ENCODE measurements at regions not wholly inside any gene's neighbourhood (a gene's known extent, or its start where the extent isn't known, plus 50 kb on each side); places are given as distances from the start of the nearest gene placed in this dataset.
"Not testable (repeated sequence)": the region's sequence is repeated elsewhere in the genome, so short reads cannot be mapped to it uniquely, and the experiment has no call there.

DNA sequence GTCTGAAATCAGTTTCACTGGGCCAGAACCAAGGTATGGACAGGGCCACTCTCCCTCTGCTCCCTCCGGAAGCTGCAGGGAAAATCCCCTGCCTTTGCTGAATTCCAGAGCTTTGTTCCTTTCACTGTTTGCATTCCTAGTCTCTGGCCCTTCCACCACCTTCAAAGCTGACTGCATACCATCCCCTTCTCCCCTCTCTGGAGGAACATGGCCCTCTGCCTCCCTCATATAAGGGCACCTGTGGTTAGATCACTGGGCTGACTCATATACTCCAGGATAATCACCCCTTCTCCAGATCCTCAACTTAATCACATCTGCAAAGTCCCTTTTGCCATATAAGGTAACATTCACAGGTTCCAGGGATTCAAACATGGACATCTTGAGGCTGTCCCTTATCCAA is 236.8 kb upstream of the NBPF12 start:
- H3K9me3 Mint-ChIP-seq; DNase-seq; H3K4me1 Mint-ChIP-seq (ENCODE audit: low read depth); intact Hi-C loops (cut with micrococcal nuclease); POLR2A ChIA-PET; H3K27ac Mint-ChIP-seq; H3K27me3 Mint-ChIP-seq; H3K36me3 Mint-ChIP-seq; H3K4me3 Mint-ChIP-seq; CTCF ChIA-PET: not testable (repeated sequence)

DNA sequence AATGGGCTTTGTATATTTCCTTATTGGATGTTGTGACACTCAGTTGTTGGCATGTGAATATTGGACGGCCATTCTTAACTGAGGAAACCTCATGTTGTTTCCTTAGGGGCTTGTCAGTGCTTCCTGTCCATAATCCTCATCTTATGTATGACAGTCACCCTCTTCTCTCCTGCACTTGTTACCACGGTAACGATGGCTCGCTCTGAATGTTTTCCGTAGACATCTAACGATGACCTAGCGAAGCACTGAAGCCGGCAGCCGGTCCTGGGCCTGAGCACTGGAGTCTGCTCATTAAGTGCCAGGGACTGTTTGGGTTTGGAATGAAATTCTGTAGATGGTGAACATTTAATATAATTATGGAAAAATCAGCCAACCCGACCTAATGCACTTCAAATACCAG is 242.7 kb upstream of the NBPF12 start:
- DNase-seq; CTCF ChIA-PET; H3K36me3 Mint-ChIP-seq; H3K9me3 Mint-ChIP-seq; H3K4me3 Mint-ChIP-seq; intact Hi-C loops (cut with micrococcal nuclease); H3K27ac Mint-ChIP-seq; H3K27me3 Mint-ChIP-seq; H3K4me1 Mint-ChIP-seq (ENCODE audit: low read depth); POLR2A ChIA-PET: not testable (repeated sequence)

DNA sequence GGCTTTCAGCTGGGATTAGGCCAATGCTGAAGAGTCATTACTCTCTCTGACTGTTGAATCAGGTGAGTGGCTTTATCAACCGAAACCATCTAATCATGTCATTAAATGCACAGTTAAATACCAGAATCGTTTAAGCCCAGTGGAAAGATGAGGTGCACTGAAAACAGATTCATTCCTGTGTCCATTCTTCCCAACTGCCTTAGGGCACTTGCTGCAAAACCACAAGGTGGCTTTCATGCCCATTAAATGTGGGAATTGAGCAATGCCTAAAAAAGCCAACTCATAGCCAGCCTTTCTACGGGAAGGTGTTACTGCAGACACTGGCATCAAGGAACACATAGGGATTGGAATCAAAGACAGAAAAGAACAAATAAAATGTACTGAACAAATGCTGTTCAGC is 246.3 kb upstream of the NBPF12 start:
- H3K36me3 Mint-ChIP-seq; H3K4me3 Mint-ChIP-seq; CTCF ChIA-PET; H3K4me1 Mint-ChIP-seq (ENCODE audit: low read depth); H3K9me3 Mint-ChIP-seq; H3K27ac Mint-ChIP-seq; H3K27me3 Mint-ChIP-seq; DNase-seq; POLR2A ChIA-PET; intact Hi-C loops (cut with micrococcal nuclease): not testable (repeated sequence)

DNA sequence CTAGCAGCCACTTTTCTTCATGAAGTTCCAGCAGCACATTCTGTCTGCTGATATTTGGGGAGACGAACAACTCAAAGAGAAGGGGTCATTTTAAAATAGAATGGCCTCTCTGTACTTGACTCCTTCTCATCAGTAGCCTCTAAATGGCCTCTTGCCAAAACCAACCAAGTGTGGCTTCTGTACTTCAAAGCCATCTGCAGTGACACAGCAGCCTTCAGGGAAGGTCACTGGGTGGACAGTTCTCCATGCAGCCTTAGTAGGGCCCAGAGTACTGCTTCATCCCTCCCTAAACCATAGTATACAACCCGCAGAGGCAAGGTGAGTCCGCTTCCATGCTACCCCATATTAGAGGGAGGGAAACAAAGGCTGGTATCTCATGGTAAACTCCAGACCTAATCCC is 249.2 kb upstream of the NBPF12 start:
- intact Hi-C loops (cut with micrococcal nuclease); H3K4me3 Mint-ChIP-seq; H3K27me3 Mint-ChIP-seq; H3K4me1 Mint-ChIP-seq (ENCODE audit: low read depth); H3K9me3 Mint-ChIP-seq; POLR2A ChIA-PET; H3K36me3 Mint-ChIP-seq; CTCF ChIA-PET; DNase-seq; H3K27ac Mint-ChIP-seq: not testable (repeated sequence)

DNA sequence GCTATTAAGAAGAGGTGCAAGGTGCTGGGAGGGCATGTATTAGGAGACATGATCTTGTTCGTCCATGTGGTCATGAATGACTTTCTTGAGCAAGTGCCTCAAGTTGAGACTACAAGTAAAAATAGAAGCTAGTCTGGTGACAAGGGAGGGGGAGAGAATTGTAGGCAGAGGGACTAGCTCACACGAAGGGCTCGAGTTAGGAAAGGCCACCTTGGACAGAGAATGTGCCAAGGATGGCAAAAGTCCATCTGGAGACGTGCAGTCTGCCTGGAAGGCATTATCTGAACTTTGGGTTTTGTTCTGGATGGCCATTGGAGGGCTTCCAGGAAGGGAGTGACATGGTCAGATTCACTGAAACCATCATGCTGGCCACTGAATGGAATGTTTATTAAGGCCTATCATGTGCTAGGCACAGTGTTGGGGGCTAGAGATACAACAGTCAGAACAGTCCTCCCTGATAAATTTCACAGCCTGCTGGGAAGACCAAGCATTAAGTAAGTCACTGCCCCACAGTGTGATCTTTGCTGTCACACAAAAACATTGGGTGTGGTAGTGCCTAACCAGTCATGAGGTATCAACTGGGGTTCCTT is 251.3 kb upstream of the NBPF12 start:
- H3K27me3 Mint-ChIP-seq; H3K4me1 Mint-ChIP-seq (ENCODE audit: low read depth); DNase-seq; H3K27ac Mint-ChIP-seq; CTCF ChIA-PET; H3K36me3 Mint-ChIP-seq; H3K4me3 Mint-ChIP-seq; POLR2A ChIA-PET; H3K9me3 Mint-ChIP-seq; intact Hi-C loops (cut with micrococcal nuclease): not testable (repeated sequence)

DNA sequence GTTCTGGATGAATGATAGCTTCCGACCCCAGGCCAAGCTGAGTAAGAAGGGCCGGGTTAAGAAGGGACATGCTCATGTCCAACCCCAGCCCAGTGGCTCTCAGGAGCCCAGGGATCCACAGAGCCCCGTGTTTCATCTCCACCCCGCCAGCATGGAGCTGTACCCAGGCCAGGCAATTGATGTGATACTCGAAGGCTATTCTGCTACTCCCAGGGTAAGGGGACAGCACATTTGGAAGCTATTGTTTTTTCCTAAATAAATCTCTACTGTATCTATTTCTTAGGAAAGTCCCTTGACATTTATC is 255.0 kb upstream of the NBPF12 start:
- H3K4me3 Mint-ChIP-seq; CTCF ChIA-PET; DNase-seq; intact Hi-C loops (cut with micrococcal nuclease); H3K4me1 Mint-ChIP-seq (ENCODE audit: low read depth); H3K36me3 Mint-ChIP-seq; H3K27me3 Mint-ChIP-seq; H3K27ac Mint-ChIP-seq; H3K9me3 Mint-ChIP-seq; POLR2A ChIA-PET: not testable (repeated sequence)

DNA sequence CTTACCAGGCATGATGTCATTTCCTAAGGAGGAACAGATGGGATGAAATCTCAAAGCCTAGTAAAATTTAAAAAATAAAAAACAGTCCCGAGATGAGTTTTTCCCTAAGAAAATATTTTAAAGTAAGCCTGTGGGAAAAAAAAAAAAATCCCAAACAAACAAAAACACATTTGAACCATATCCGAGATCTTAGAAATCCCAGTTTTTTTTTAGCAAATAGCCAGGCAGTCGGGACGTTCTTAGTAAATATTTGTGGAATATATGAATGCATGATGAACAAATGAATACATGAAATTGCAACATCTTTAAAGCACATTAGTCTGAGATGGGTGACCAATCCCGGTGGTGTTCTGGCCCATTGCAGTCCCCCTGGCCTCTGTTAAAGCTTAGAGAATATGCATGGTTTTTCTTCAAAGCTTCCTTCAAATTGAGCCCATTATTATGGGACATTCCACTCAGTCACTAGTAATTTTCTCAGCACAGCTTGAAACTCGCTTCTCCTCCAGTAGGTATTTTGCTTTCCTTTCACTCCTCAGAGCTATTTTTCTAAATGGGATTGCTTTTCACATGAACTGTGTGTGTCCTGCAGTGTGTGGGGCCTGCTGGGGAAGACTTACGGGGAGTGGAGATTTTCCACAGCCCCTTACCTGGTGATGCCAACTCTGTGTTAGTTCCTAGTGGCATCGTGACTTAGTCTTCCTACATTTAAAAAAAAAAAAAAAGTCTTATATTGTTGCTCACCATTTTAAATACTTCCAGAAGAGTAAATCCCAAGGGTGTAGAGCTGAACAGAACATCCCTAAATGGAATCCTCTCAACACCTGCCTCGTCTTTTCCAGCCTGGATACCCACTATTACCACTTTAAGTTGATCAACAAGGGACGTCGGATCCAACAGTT is 255.6 kb upstream of the NBPF12 start:
- H3K27me3 Mint-ChIP-seq; H3K36me3 Mint-ChIP-seq; H3K9me3 Mint-ChIP-seq; DNase-seq; H3K4me3 Mint-ChIP-seq; intact Hi-C loops (cut with micrococcal nuclease); POLR2A ChIA-PET; CTCF ChIA-PET; H3K4me1 Mint-ChIP-seq (ENCODE audit: low read depth); H3K27ac Mint-ChIP-seq: not testable (repeated sequence)

DNA sequence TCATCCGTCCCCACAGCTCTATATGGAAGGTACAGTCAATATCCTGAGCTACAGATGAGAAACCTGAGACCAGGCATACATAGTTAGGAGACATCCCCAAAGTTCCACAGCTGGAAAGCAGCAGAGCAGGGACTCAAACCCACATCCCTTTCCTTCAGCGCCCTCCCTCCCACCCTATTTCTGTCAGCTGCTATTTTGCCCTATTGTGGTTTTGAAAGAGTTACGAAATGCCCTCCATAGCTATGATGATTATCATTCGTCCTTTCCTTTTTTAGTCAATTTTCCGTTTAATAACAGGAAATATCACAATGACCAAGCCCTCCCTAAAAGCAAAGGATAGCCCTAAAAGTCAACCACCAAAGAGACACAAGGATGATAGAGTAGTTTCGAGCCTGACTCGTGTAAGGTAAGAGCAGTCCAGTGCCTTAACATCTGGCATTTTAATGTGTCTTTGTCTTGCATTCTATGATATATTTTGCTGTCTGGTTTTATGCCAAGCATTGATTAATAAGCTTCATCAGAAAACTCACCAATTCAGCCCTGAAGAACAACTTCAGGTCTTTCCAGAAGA is 264.3 kb upstream of the NBPF12 start:
- intact Hi-C loops (cut with micrococcal nuclease); DNase-seq; H3K4me3 Mint-ChIP-seq; H3K9me3 Mint-ChIP-seq; H3K27me3 Mint-ChIP-seq; H3K36me3 Mint-ChIP-seq; H3K27ac Mint-ChIP-seq; POLR2A ChIA-PET; H3K4me1 Mint-ChIP-seq (ENCODE audit: low read depth); CTCF ChIA-PET: not testable (repeated sequence)

DNA sequence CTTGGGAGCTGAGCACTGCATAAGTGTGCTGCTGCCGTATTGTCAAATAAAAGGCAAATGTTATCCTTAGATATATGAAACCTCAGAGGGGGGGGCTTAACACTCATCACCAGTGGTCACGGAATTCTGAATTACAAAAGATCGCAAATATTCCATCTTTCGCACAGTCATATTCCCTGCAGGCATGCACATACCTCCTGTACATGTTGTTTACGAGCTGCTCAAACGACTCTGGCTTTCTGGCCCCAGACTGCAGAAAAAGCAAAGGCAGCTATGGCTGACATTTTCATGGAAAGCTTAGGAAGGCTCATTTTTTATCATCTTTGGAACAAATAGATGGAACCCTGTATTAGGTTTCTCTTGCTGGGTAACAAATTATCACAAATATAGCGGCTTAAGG is 265.5 kb upstream of the NBPF12 start:
- H3K4me3 Mint-ChIP-seq; H3K36me3 Mint-ChIP-seq; CTCF ChIA-PET; H3K27ac Mint-ChIP-seq; POLR2A ChIA-PET; DNase-seq; H3K4me1 Mint-ChIP-seq (ENCODE audit: low read depth); intact Hi-C loops (cut with micrococcal nuclease); H3K27me3 Mint-ChIP-seq; H3K9me3 Mint-ChIP-seq: not testable (repeated sequence)

DNA sequence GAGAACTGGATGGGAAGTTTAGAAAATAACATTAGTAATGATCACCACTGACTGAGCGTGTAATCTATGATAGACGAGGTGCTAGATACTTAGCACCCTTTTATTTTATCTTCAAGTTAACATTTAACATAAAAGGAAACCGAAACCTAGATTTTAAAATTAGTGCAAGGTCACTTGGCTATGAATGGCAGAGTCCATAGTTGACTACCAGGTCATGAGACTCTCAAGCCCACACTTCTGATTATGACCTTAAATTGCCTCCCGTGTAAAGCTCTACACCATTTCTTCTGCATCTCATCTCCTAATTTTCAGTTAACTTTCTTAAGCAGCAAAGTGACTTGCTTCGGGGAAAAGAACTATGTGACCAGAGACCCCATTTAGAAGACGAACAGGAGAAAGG is 266.5 kb upstream of the NBPF12 start:
- not testable (repeated sequence) for H3K9me3 Mint-ChIP-seq

DNA sequence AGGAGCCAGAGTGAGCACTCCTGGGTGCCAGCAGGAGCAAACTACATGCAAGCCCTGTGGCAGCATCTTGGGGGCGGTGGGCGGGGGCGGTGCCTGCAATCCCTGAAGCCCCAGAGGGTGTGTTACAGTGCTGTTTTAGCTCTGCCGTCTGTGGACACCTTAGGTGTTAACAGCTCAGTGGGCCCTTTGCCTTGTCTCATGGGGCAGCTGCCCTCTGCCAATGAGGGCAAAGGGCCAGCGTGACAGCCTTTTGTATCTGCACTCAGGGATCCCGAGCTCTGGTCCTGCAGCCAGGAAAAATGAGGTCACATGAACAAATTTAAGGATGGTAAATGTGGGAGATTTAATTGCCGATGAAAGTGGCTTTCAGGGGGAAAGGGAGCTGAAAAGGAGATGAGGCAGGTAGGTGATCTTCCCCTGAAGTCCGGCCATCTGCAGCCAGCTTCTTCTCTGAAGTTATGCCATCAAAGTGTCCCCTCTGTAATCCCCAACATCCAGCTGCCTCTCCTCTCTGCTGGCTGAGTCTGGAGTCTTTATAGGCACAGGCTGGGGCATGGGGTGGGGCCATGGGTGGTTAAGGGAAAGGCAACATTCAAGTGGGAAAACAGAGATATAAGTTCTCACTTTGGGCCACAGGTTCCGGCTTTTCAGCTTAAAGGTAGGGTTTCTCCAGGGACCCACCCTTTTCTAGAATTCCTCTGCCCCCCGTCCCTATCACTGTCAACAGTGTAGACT is 267.1 kb upstream of the NBPF12 start:
- intact Hi-C loops (cut with micrococcal nuclease); H3K4me3 Mint-ChIP-seq; CTCF ChIA-PET; POLR2A ChIA-PET; H3K27ac Mint-ChIP-seq; H3K9me3 Mint-ChIP-seq; DNase-seq; H3K36me3 Mint-ChIP-seq; H3K4me1 Mint-ChIP-seq (ENCODE audit: low read depth); H3K27me3 Mint-ChIP-seq: not testable (repeated sequence)

More for the DNA sequence above, 266.5 kb upstream of the NBPF12 start:
- H3K36me3 Mint-ChIP-seq; H3K27me3 Mint-ChIP-seq; H3K27ac Mint-ChIP-seq; CTCF ChIA-PET; intact Hi-C loops (cut with micrococcal nuclease); POLR2A ChIA-PET; H3K4me3 Mint-ChIP-seq; H3K4me1 Mint-ChIP-seq (ENCODE audit: low read depth); DNase-seq: not testable (repeated sequence)

DNA sequence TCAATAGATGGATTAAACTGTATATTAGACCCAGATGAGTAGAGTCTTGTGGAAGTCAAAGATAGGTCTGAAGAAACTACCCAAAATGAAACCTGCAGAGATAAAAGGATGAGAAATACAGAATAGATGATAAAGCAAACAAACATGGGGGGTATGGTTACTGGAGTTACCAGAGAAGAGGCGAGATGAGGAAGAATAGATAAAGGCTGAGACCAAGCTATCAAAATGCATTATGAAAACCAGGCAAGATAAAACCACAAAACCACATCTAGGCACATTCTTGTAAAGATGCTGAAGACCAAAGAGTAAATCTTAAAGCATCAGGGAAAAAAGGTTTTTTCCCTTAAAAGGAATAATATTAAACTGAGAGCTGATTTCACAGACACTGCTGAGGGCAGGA is 271.8 kb upstream of the NBPF12 start:
- CTCF ChIA-PET; H3K27me3 Mint-ChIP-seq; H3K27ac Mint-ChIP-seq; intact Hi-C loops (cut with micrococcal nuclease); POLR2A ChIA-PET; H3K36me3 Mint-ChIP-seq; H3K4me1 Mint-ChIP-seq (ENCODE audit: low read depth); H3K9me3 Mint-ChIP-seq; H3K4me3 Mint-ChIP-seq; DNase-seq: not testable (repeated sequence)

DNA sequence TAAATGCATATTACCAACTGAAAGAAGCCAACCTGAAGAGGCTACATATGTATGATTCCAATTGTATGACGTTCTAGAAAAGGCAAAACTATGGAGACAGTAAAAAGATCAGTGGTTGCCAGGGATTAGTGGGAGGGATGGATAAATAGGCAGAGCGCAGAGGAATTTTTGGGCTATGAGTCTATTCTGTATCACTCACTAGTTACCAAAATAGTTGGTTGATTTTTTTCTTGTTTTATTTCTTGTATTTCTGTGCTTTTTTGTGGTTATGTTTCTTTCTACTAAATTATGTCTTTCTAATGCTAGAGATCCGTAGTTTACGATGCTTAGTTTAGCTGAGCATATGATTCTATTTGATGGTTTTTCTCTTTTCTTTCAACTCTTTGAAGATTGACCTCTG is 277.9 kb upstream of the NBPF12 start:
- H3K4me1 Mint-ChIP-seq (ENCODE audit: low read depth); H3K4me3 Mint-ChIP-seq; CTCF ChIA-PET; H3K36me3 Mint-ChIP-seq; intact Hi-C loops (cut with micrococcal nuclease); H3K9me3 Mint-ChIP-seq; POLR2A ChIA-PET; H3K27ac Mint-ChIP-seq; DNase-seq; H3K27me3 Mint-ChIP-seq: not testable (repeated sequence)
